IMR-90 (cell line): ENCODE measurements at regions not wholly inside any gene's neighbourhood (a gene's known extent, or its start where the extent isn't known, plus 50 kb on each side); places are given as distances from the start of the nearest gene placed in this dataset.

Source experiments
- MAFK ChIP-seq: IDR thresholded peaks from 2 replicates; pipeline ENCODE4 v1.6.1; 2012; ENCODE audit warnings: low read depth, low read length, improper control_type of control experiment
- MXI1 ChIP-seq: IDR thresholded peaks from 2 replicates; pipeline ENCODE4 v1.6.1; 2012; ENCODE audit warnings: low read depth, mild to moderate bottlenecking, low read length, moderate library complexity, borderline replicate concordance
- NFE2L2 ChIP-seq: fragments of 150-350 bp; IDR thresholded peaks from 2 replicates; pipeline ENCODE4 v1.6.1; 2016; ENCODE audit warnings: low read depth, mild to moderate bottlenecking, low read length
- RCOR1 ChIP-seq: IDR thresholded peaks from 2 replicates; pipeline ENCODE4 v1.6.1; 2012; ENCODE audit warnings: mild to moderate bottlenecking, low read length, improper control_type of control experiment; ENCODE audit not compliant: insufficient replicate concordance
- SMC3 ChIP-seq: fragments of 150-350 bp; IDR thresholded peaks from 2 replicates; pipeline ENCODE4 v1.6.1; 2016; ENCODE audit warnings: low read depth, mild to moderate bottlenecking, antibody characterized with exemption, low read length, moderate library complexity
- TF ChIP-seq, protein P1 (sequence below): conservative IDR thresholded peaks from 2 replicates; pipeline ENCODE4 v1.5.1; 2012; ENCODE audit warnings: mild to moderate bottlenecking, low read depth, low read length, improper control_type of control experiment

DNA sequence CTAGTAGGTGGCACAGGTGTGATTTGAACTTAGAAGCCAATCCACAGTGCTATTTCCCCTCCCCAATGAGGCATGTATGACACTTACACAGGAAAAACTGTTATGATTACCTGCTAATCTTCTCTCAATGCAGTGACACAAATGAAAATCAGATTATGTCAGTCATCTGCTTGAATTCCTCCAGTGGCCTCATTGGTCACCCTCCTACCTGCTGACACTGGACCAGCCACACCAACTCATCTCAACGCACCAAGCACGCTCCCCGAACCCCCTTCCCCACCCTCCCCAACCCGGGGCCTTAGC lies 82.2 kb upstream of the SEC11C start:
- TF ChIP-seq, protein P1, sequence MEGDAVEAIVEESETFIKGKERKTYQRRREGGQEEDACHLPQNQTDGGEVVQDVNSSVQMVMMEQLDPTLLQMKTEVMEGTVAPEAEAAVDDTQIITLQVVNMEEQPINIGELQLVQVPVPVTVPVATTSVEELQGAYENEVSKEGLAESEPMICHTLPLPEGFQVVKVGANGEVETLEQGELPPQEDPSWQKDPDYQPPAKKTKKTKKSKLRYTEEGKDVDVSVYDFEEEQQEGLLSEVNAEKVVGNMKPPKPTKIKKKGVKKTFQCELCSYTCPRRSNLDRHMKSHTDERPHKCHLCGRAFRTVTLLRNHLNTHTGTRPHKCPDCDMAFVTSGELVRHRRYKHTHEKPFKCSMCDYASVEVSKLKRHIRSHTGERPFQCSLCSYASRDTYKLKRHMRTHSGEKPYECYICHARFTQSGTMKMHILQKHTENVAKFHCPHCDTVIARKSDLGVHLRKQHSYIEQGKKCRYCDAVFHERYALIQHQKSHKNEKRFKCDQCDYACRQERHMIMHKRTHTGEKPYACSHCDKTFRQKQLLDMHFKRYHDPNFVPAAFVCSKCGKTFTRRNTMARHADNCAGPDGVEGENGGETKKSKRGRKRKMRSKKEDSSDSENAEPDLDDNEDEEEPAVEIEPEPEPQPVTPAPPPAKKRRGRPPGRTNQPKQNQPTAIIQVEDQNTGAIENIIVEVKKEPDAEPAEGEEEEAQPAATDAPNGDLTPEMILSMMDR, result no peak
- TF ChIP-seq NFE2L2, result no peak
- TF ChIP-seq SMC3, result no peak
- TF ChIP-seq MAFK, result no peak
- TF ChIP-seq MXI1, result no peak
- no peak for TF ChIP-seq RCOR1
